ENCODE measurements at regions not wholly inside any gene's neighbourhood (a gene's known extent, or its start where the extent isn't known, plus 50 kb on each side); places are given as distances from the start of the nearest gene placed in this dataset.
"Not testable (repeated sequence)": the region's sequence is repeated elsewhere in the genome, so short reads cannot be mapped to it uniquely, and the experiment has no call there.

DNA sequence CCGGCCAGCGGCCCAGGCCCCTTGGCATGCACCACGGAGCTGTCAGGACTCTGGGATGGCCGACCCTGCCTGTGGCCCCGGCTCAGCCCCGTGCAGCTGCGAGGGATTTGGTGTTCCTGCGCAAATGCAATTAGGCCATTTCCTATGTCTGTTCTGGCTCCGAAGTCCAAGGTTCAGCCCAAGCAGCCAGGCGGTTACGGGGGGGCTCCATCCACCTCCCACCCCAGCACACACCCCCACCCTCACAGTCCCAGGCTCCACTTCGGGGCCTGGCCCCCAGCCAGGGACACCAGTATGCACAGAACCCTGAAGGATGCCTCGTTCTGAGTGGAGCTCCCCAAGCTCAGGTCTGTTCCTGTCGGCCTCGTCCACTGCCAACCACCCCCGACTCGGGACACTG lies 2965.7 kb downstream of the RPIA start:
- peak; percentile 36 for DNase-seq (ENCODE audit: low read depth)

DNA sequence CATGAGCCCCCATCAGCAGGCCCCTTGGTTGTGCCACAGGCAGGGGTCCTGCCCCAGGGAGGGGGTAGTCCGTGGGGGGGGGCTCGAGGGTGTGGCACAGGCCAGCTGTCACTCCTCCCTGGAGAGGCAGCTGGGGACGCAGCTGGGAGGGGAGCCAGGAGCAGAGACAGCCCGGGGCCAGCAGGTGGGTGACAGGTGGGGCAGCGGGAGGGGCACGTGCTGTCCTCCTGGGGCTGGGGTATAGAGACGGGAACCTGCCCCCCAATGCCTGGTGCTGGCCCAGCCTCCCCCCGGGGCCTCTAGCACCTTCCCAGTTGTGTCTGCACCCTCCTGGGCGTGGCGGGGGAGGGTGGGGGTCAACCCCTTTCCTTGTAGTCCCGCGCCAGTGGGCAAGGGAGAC lies 2966.9 kb downstream of the RPIA start:
- not testable (repeated sequence) for DNase-seq (ENCODE audit: low read depth)

DNA sequence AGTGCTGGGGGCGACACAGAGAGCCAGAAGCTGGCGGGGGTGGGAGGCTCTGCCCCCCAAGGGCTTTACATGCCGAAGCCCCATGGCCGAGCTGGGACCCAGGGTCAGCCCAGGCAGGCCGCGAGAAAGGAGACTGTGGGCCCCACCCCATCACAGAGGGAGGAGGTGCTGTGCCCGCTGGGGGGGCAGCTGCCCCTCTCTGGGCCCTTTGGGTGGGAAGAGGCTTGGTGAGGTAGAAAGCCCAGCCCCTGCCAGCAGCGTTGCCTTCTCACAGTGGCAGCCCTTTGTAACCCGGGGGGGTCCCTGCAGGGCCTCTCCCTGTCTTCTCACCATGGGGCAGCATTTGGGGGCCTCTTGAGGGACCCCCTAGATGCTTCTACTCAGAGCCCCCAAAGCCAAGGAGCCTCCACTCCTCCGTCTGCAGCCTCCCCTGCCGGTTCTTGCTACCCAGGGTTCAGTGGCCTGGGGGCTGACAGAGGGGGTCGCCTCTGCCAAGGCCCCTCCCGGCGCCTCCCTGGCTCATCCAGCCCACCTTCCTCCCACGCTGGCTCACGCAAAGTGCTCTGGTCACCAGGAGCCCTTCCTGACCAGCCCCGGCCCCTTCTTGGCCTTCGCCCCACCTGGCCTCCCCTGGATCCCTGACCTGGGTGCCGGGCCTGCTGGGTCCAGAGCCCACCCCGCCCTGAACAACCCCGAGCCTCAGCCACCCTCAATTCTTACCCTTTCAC lies 2967.9 kb downstream of the RPIA start:
- DNase-seq (ENCODE audit: low read depth), result not testable (repeated sequence)

DNA sequence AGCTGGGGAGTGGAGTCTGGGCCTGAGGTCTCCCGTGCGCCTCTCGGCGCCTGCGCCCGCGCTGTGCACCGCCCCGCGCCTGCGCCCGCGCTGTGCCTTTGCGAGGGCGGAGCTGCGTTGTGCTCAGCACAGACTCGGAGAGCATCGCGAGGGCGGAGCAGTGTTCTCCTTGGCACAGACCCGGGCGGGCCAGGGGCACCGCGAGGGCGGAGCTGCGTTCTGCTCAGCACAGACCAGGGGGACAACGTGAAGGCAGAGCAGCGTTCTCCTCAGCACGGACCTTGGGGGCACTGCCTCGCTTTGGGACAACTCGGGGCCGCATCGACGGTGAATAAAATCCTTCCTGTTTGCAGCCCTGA lies 2968.4 kb downstream of the RPIA start:
- DNase-seq (ENCODE audit: low read depth), result not testable (repeated sequence)

DNA sequence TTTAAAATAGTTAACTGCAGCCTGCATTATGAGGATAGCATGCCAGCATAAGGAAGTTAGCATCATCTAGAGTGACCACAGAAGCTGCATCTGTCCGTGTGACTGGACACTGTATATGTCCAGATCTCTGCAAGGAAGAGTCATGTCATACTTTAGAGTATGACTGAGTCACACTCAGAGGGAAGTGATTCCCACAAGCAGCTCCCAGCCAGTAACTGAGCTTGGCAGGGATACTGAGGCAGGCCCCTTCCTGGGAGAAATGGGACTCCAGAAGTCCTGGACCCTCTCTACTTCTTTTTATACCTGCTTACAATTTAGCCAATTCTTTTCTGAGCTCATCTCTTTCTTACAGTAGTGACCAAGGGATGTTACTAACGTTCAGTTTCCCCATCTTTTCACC lies 2975.9 kb downstream of the RPIA start:
- DNase-seq (ENCODE audit: low read depth), result not testable (repeated sequence)

DNA sequence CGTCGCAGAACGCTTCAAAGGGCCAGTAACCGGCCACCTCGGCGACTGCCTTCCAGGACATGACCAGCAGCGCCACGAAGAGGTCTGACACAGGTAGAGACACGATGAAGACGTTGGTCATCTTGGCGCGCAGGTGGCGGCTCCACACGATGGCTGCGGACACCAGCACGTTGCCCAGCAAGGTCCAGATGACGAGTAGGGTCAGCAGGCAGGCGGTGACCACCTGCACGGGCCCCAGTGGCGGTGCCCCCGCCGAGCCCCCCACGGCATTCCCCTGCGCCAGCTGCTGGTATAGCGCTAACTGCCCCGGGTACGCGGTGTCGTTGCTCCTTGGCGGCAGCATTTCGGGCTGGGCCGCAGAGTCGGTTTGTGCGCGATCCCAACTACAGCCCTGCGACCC lies 2994.1 kb downstream of the RPIA start:
- not testable (repeated sequence) for DNase-seq (ENCODE audit: low read depth)

DNA sequence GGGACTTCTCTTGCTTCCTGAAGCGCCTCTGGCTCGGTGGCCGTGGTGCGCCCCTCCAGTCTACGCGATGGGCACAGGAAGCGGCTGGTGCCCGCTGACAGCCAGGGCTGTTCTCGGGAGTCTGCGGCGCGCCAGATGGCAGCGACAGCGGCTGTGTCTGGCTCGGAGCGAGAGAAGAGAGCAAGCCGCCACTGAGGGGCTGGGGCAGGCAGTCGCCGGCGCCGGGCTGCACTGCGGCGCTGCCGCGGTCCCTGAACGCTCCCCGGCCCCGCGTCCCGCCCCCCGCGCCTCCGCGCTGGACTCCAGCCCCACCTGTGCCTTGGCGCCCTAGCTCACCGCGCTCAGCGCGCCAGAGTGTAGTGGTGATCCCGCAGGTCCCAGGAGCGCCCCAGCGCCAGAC lies 2994.6 kb downstream of the RPIA start:
- not testable (repeated sequence) for DNase-seq (ENCODE audit: low read depth)

Data from Daoy (cell line).